NCI-H1436 (cell line): ENCODE measurements at regions not wholly inside any gene's neighbourhood (a gene's known extent, or its start where the extent isn't known, plus 50 kb on each side); places are given as distances from the start of the nearest gene placed in this dataset.

Experiments
- DNase-seq: peaks from one replicate; lab custom pipeline; 2025; lab: John Stamatoyannopoulos, UW

- no peak for DNase-seq
Measured at GRCh38 chr1:234975941-234976860, 152.4 kb downstream of the TOMM20 start.

- DNase-seq = no peak
Measured at GRCh38 chr1:234975122-234975940, 153.3 kb downstream of the TOMM20 start.

GRCh38 chr1:234973426-234974250, 155.0 kb downstream of the TOMM20 start:
- peak; percentile 67 for DNase-seq

GRCh38 chr1:234972411-234973191, 156.0 kb downstream of the TOMM20 start:
- no peak for DNase-seq

- DNase-seq = no peak
Measured at GRCh38 chr1:234971586-234972297, 156.9 kb downstream of the TOMM20 start.

GRCh38 chr1:234970731-234971476, 157.7 kb downstream of the TOMM20 start:
- DNase-seq = peak; percentile 39

GRCh38 chr1:234970401-234970730, 158.3 kb downstream of the TOMM20 start:
- no peak for DNase-seq

GRCh38 chr1:234969581-234970400, 158.8 kb downstream of the TOMM20 start:
- DNase-seq = no peak

- DNase-seq = no peak
Measured at GRCh38 chr1:234969011-234969441, 159.6 kb downstream of the TOMM20 start.

- DNase-seq = no peak
Measured at GRCh38 chr1:234968451-234968850, 160.2 kb downstream of the TOMM20 start.

GRCh38 chr1:234967121-234967520, 161.5 kb downstream of the TOMM20 start:
- no peak for DNase-seq

GRCh38 chr1:234965111-234965510, 163.5 kb downstream of the TOMM20 start:
- DNase-seq = no peak

GRCh38 chr1:234963904-234964702, 164.5 kb downstream of the TOMM20 start:
- DNase-seq = no peak

GRCh38 chr1:234963180-234963903, 165.3 kb downstream of the TOMM20 start:
- DNase-seq = no peak

GRCh38 chr1:234962340-234962989, 166.2 kb downstream of the TOMM20 start:
- no peak for DNase-seq

- no peak for DNase-seq
Measured at GRCh38 chr1:234961456-234962339, 166.9 kb downstream of the TOMM20 start.
